CD8-positive, alpha-beta memory T cell (primary cell): ENCODE measurements at regions not wholly inside any gene's neighbourhood (a gene's known extent, or its start where the extent isn't known, plus 50 kb on each side); places are given as distances from the start of the nearest gene placed in this dataset.
"Not testable (repeated sequence)": the region's sequence is repeated elsewhere in the genome, so short reads cannot be mapped to it uniquely, and the experiment has no call there.

Experiments
- CTCF ChIA-PET: fragments of 350-600 bp; sonication (Branson Sonifier 250); formaldehyde crosslinking; loops from one replicate; lab custom pipeline; 2021; ENCODE audit warnings: antibody characterized with exemption; lab: Charles Lee
- POLR2A ChIA-PET: fragments of 350-600 bp; sonication (Branson Sonifier 250); formaldehyde crosslinking; loops from one replicate; lab custom pipeline; 2021; ENCODE audit warnings: antibody characterized with exemption; lab: Charles Lee
- DNase-seq, 5 donors: peaks; one replicate each; pipeline versions ENCODE4 v3.0.0 to v3.0.0-alpha.2; 2020 to 2022; ENCODE audit warnings: mixed read lengths in 1 of 5
- H3K27ac ChIP-seq: one replicate; pipeline ENCODE4 v1.7.0; 2013; ENCODE audit warnings: low read depth, mild to moderate bottlenecking, low read length, moderate library complexity
- H3K27me3 ChIP-seq: 2 replicates; pipeline ENCODE4 v1.7.0; 2013; ENCODE audit warnings: low read length, mild to moderate bottlenecking; ENCODE audit not compliant: insufficient read depth, poor library complexity, severe bottlenecking
- H3K36me3 ChIP-seq: 2 replicates; pipeline ENCODE4 v1.7.0; 2013; ENCODE audit warnings: mild to moderate bottlenecking, low read length, moderate library complexity; ENCODE audit not compliant: insufficient read depth
- H3K4me1 ChIP-seq: 2 replicates; pipeline ENCODE4 v1.7.0; 2013; ENCODE audit warnings: mild to moderate bottlenecking, low read length, moderate library complexity; ENCODE audit not compliant: insufficient read depth
- H3K4me3 ChIP-seq: 2 replicates; pipeline ENCODE4 v1.7.0; 2013; ENCODE audit warnings: mild to moderate bottlenecking, low read length
- H3K9me3 ChIP-seq: 2 replicates; pipeline ENCODE4 v1.7.0; 2013; ENCODE audit warnings: mild to moderate bottlenecking, low read length
- H3K27ac Mint-ChIP-seq, 8 donors: one replicate each; pipeline ENCODE4 v1.8.0; 2020 to 2021; ENCODE audit warnings: mixed read lengths in 8 of 8, mild to moderate bottlenecking in 6 of 8, inconsistent platforms in 3 of 8, moderate library complexity in 3 of 8
- H3K27me3 Mint-ChIP-seq, 2 donors: one replicate each; pipeline ENCODE4 v1.8.0; 2020 to 2021; ENCODE audit warnings: mixed read lengths in 2 of 2, mild to moderate bottlenecking in 1 of 2, moderate library complexity in 1 of 2
- H3K36me3 Mint-ChIP-seq, 3 donors: one replicate each; pipeline ENCODE4 v1.8.0; 2020 to 2021; ENCODE audit warnings: mixed read lengths in 3 of 3, inconsistent platforms in 1 of 3, mild to moderate bottlenecking in 1 of 3
- H3K4me1 Mint-ChIP-seq, 3 donors: one replicate each; pipeline ENCODE4 v1.8.0; 2020 to 2021; ENCODE audit warnings: mixed read lengths in 3 of 3, inconsistent platforms in 1 of 3, mild to moderate bottlenecking in 1 of 3
- H3K4me3 Mint-ChIP-seq, 7 donors: one replicate each; pipeline ENCODE4 v1.8.0; 2020 to 2021; ENCODE audit warnings: mixed read lengths in 7 of 7, mild to moderate bottlenecking in 6 of 7, moderate library complexity in 4 of 7, inconsistent platforms in 2 of 7
- H3K9me3 Mint-ChIP-seq, 5 donors: one replicate each; pipeline ENCODE4 v1.8.0; 2020 to 2022; ENCODE audit warnings: mixed read lengths in 5 of 5, mild to moderate bottlenecking in 3 of 5, moderate library complexity in 2 of 5, inconsistent platforms in 1 of 5

GRCh38 chr13:59319276-59319675 is 844.5 kb downstream of the DIAPH3 start:
- Histone ChIP-seq H3K36me3 (no peaks in the 10 kb centered on the region), H3K4me3 (no peak overlapping the region), H3K27me3 (no peaks in the 10 kb centered on the region), H3K9me3 (no peaks in the 10 kb centered on the region), H3K4me1 (no peaks in the 10 kb centered on the region), H3K27ac (no peak overlapping the region)
- Mint-ChIP-seq H3K27ac (no peak overlapping the region), H3K36me3 (no peaks in the 10 kb centered on the region), H3K9me3 (no peaks in the 10 kb centered on the region), H3K27me3 (peaks cover 4 to 5% of the 10 kb centered on the region in 2 donors), H3K4me3 (no peak overlapping the region), H3K4me1 (no peaks in the 10 kb centered on the region)
- CTCF ChIA-PET, result interaction anchor here (1.8 kb wide), 1 partner anchor 10 kb away, joined by 3 read pairs; no protein-coding TSS in a partner anchor
- POLR2A ChIA-PET, result no interaction called here
- no peak for DNase-seq

DNA sequence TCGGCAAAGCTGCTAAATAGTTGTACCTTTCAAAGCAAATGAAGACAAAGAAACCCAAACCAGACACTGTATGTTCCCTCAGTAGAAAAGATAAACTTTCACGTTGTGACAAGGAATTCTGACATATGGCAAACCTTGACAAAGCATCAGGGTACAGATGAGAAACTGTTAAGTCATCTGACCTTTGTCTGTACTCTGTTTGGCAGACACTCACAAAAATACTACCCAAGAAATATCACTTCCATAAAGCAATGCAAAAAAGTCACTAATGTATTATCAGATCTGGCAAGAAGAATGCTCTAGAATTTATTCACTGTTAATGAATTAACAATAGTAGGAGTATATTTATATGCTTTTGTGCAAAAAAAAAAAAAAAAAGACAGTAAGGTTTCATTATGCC is 843.7 kb downstream of the DIAPH3 start:
- Histone ChIP-seq H3K9me3 (no peaks in the 10 kb centered on the region), H3K36me3 (no peaks in the 10 kb centered on the region), H3K4me1 (no peaks in the 10 kb centered on the region), H3K27me3 (no peaks in the 10 kb centered on the region), H3K4me3 (no peak overlapping the region), H3K27ac (no peak overlapping the region)
- POLR2A ChIA-PET, result no interaction called here
- no peak for DNase-seq
- Mint-ChIP-seq H3K4me3 (no peak overlapping the region), H3K27ac (no peak overlapping the region), H3K27me3 (peaks cover 4 to 5% of the 10 kb centered on the region in 2 donors), H3K9me3 (no peaks in the 10 kb centered on the region), H3K4me1 (no peaks in the 10 kb centered on the region), H3K36me3 (no peaks in the 10 kb centered on the region)
- CTCF ChIA-PET, result interaction anchor here (1.8 kb wide), 1 partner anchor 10 kb away, joined by 3 read pairs; no protein-coding TSS in a partner anchor

DNA sequence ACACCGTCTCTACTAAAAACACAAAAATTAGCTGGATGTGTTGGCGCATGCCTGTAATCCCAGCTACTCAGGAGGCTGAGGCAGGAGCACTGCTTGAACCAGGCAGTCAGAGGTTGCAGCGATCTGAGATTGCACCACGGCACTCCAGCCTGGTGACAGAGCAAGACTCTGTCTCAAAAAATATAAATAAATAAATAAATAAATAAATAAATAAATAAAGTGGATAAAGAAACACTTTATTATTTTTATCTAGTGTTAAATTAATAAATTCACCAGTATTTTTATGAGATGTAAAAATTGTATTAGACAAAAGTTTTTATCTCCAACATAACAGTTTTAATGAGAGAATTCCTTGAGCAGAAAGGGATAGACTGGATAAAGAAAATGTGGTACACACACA is 839.3 kb downstream of the DIAPH3 start:
- H3K4me1 ChIP-seq, DNase-seq, H3K36me3 Mint-ChIP-seq, H3K27me3 ChIP-seq, H3K4me3 Mint-ChIP-seq, CTCF ChIA-PET, H3K27ac Mint-ChIP-seq, H3K27me3 Mint-ChIP-seq, H3K36me3 ChIP-seq, H3K4me1 Mint-ChIP-seq, H3K27ac ChIP-seq, POLR2A ChIA-PET, H3K4me3 ChIP-seq, H3K9me3 Mint-ChIP-seq, H3K9me3 ChIP-seq: not testable (repeated sequence)

DNA sequence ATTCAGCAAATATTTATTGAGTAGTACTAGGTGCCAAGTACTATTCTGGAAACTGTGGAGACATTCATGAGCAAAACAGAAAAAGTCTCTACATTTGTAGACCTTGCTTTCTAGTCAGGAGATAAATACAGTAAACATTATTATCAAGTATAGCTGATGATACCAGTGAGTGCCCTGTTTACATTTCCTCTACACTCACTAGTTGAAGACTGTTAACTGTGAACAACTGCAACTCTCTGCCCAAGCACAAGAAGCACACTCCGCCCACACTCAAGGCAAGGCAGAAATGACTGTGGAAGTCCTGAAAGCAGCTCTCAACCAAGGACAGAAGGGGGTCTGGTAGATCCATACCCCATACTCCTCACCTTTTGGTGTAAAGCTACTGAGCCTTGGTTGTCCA is 837.0 kb downstream of the DIAPH3 start:
- no peaks in the 10 kb centered on the region for H3K36me3 Mint-ChIP-seq
- H3K9me3 Mint-ChIP-seq, result no peaks in the 10 kb centered on the region
- Histone ChIP-seq H3K27ac (no peak overlapping the region), H3K27me3 (no peaks in the 10 kb centered on the region), H3K4me3 (no peak overlapping the region), H3K9me3 (no peaks in the 10 kb centered on the region), H3K36me3 (no peaks in the 10 kb centered on the region), H3K4me1 (no peaks in the 10 kb centered on the region)
- no peak overlapping the region for H3K4me3 Mint-ChIP-seq
- no peaks in the 10 kb centered on the region for H3K4me1 Mint-ChIP-seq
- no peak overlapping the region for H3K27ac Mint-ChIP-seq
- POLR2A ChIA-PET, result no interaction called here
- no peak for DNase-seq
- H3K27me3 Mint-ChIP-seq, result no peaks in the 10 kb centered on the region
- CTCF ChIA-PET, result no interaction called here

- no peak for DNase-seq
- peaks cover 1 to 4% of the 10 kb centered on the region in 2 donors for H3K27me3 Mint-ChIP-seq
- no peak overlapping the region for H3K27ac Mint-ChIP-seq
- H3K4me3 Mint-ChIP-seq, result no peak overlapping the region
- ChIA-PET POLR2A (no interaction called here), CTCF (no interaction called here)
- Histone ChIP-seq H3K4me1 (no peaks in the 10 kb centered on the region), H3K27ac (no peak overlapping the region), H3K9me3 (no peaks in the 10 kb centered on the region), H3K4me3 (no peak overlapping the region), H3K36me3 (no peaks in the 10 kb centered on the region), H3K27me3 (no peaks in the 10 kb centered on the region)
- H3K4me1 Mint-ChIP-seq, result no peaks in the 10 kb centered on the region
- H3K9me3 Mint-ChIP-seq, result peaks cover 0 to 2% (median 0%) of the 10 kb centered on the region in 5 donors
- no peaks in the 10 kb centered on the region for H3K36me3 Mint-ChIP-seq
These were observed 833.0 kb downstream of the DIAPH3 start for GRCh38 chr13:59330764-59331163.

DNA sequence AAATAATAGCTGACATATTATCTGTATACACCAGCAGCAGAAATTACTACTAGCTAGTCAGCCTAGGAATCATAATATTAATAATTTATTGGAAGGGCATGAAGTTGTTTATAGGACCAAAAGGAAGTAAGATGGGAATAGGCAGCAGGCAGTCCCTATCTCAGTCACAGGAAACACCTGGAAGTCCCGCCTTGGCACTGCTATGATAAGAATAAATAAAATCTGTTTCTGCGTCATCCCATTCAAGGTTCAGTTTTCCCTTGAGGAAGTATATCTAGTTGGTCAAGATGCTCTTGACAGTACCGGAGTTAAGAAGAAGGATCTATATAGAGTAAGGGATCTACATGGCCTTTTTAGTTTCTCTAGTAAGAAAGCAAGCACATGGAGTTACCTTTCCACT is 830.8 kb downstream of the DIAPH3 start:
- Mint-ChIP-seq H3K36me3 (no peaks in the 10 kb centered on the region), H3K4me1 (no peaks in the 10 kb centered on the region), H3K9me3 (peaks cover 0 to 2% (median 0%) of the 10 kb centered on the region in 5 donors), H3K27me3 (peaks cover 1 to 4% of the 10 kb centered on the region in 2 donors), H3K27ac (no peak overlapping the region), H3K4me3 (no peak overlapping the region)
- no peaks in the 10 kb centered on the region for H3K27me3 ChIP-seq
- no peak for DNase-seq
- H3K4me1 ChIP-seq, result no peaks in the 10 kb centered on the region
- H3K9me3 ChIP-seq, result no peaks in the 10 kb centered on the region
- CTCF ChIA-PET, result no interaction called here
- no peak overlapping the region for H3K4me3 ChIP-seq
- no peaks in the 10 kb centered on the region for H3K36me3 ChIP-seq
- POLR2A ChIA-PET, result no interaction called here
- H3K27ac ChIP-seq, result no peak overlapping the region

- H3K9me3 ChIP-seq, result no peaks in the 10 kb centered on the region
- Mint-ChIP-seq H3K9me3 (peaks cover 0 to 4% (median 0%) of the 10 kb centered on the region in 5 donors), H3K27ac (no peak overlapping the region), H3K36me3 (no peaks in the 10 kb centered on the region), H3K4me3 (no peak overlapping the region), H3K27me3 (peaks cover 1 to 4% of the 10 kb centered on the region in 2 donors), H3K4me1 (no peaks in the 10 kb centered on the region)
- no peak for DNase-seq
- no peaks in the 10 kb centered on the region for H3K27me3 ChIP-seq
- ChIA-PET POLR2A (no interaction called here), CTCF (no interaction called here)
- H3K4me3 ChIP-seq, result no peak overlapping the region
- H3K36me3 ChIP-seq, result no peaks in the 10 kb centered on the region
- H3K27ac ChIP-seq, result no peak overlapping the region
- H3K4me1 ChIP-seq, result no peaks in the 10 kb centered on the region
These were observed 826.7 kb downstream of the DIAPH3 start for GRCh38 chr13:59337070-59337469.

DNA sequence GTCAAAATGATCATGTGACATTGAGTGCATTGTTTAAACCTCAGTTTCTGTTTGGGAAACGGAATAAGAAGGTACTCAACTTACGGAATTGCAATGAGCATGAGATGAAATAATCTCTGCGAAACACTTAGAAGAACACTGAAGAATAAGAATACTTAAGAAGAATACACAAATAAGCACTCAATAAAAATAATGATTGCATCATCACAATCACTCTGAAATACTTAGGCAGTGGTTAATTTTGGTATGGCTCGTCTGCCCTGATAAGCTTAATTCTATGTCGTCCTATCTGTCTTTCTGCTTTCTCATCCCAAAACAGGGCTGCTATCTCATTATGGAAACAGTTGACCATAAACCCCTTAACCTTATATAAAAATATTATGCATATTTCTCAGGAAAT is 823.6 kb downstream of the DIAPH3 start:
- H3K4me1 Mint-ChIP-seq, result no peaks in the 10 kb centered on the region
- H3K27me3 ChIP-seq, result no peaks in the 10 kb centered on the region
- CTCF ChIA-PET, result no interaction called here
- no peak overlapping the region for H3K27ac ChIP-seq
- H3K27ac Mint-ChIP-seq, result no peak overlapping the region
- H3K36me3 ChIP-seq, result no peaks in the 10 kb centered on the region
- peaks cover 0 to 2% (median 0%) of the 10 kb centered on the region in 5 donors for H3K9me3 Mint-ChIP-seq
- H3K9me3 ChIP-seq, result no peaks in the 10 kb centered on the region
- H3K4me3 ChIP-seq, result no peak overlapping the region
- H3K36me3 Mint-ChIP-seq, result no peaks in the 10 kb centered on the region
- no peak overlapping the region for H3K4me3 Mint-ChIP-seq
- no peaks in the 10 kb centered on the region for H3K27me3 Mint-ChIP-seq
- POLR2A ChIA-PET, result no interaction called here
- no peaks in the 10 kb centered on the region for H3K4me1 ChIP-seq
- no peak for DNase-seq

DNA sequence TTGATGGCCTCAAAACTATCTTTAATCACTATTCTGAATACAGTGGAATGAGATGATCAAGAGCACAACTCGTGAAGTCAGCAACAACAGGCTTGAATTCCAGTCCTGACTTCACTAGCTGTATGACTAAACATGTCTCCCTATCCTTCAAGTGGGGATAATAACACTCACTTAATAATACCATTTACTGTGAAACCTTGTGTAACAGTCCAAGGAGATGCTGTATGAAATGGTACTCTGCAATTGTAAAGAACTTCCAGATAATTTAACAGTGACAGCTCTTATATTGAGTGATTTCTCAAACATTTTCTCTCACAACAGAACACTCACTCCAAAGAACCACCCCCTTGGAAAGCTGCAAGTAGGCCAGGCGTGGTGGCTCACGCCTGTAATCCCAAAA is 823.1 kb downstream of the DIAPH3 start:
- no peak for DNase-seq
- Mint-ChIP-seq H3K36me3 (no peaks in the 10 kb centered on the region), H3K9me3 (peaks cover 0 to 2% (median 0%) of the 10 kb centered on the region in 5 donors), H3K27me3 (no peaks in the 10 kb centered on the region), H3K4me3 (no peak overlapping the region), H3K4me1 (no peaks in the 10 kb centered on the region), H3K27ac (no peak overlapping the region)
- Histone ChIP-seq H3K27me3 (no peaks in the 10 kb centered on the region), H3K9me3 (no peaks in the 10 kb centered on the region), H3K27ac (no peak overlapping the region), H3K36me3 (no peaks in the 10 kb centered on the region), H3K4me3 (no peak overlapping the region), H3K4me1 (no peaks in the 10 kb centered on the region)
- ChIA-PET CTCF (no interaction called here), POLR2A (no interaction called here)
